Activated CD8-positive, alpha-beta T cell treated with anti-CD3 and anti-CD28 coated beads, Interleukin-2, amount 10 ng/mL, durations not matched to agents 7 days and 5 days (primary cell): ENCODE measurements at regions not wholly inside any gene's neighbourhood (a gene's known extent, or its start where the extent isn't known, plus 50 kb on each side); places are given as distances from the start of the nearest gene placed in this dataset.

Source experiments
- ATAC-seq: fragments of 150-1000 bp; cut with Tn5 transposase; one replicate; pipeline ENCODE4 v1.10.0; 2021; ENCODE audit warnings: moderate library complexity
- CTCF ChIA-PET: fragments of 350-600 bp; sonication (Branson Sonifier 250); formaldehyde crosslinking; loops from one replicate; lab custom pipeline; 2021; ENCODE audit warnings: antibody characterized with exemption; lab: Charles Lee
- POLR2A ChIA-PET: fragments of 350-600 bp; sonication (Branson Sonifier 250); formaldehyde crosslinking; loops from one replicate; lab custom pipeline; 2021; ENCODE audit warnings: antibody characterized with exemption; lab: Charles Lee
- DNase-seq: peaks from one replicate; pipeline ENCODE4 v3.0.0-alpha.2; 2020
- H3K27ac Mint-ChIP-seq: one replicate; pipeline ENCODE4 v1.8.0; 2021; ENCODE audit warnings: mild to moderate bottlenecking, mixed read lengths
- H3K27me3 Mint-ChIP-seq: one replicate; pipeline ENCODE4 v1.8.0; 2021; ENCODE audit warnings: low read depth, mixed read lengths
- H3K36me3 Mint-ChIP-seq: one replicate; pipeline ENCODE4 v1.8.0; 2021; ENCODE audit warnings: low read depth, mixed read lengths
- H3K4me1 Mint-ChIP-seq: one replicate; pipeline ENCODE4 v1.8.0; 2021; ENCODE audit warnings: low read depth, mixed read lengths
- H3K4me3 Mint-ChIP-seq: one replicate; pipeline ENCODE4 v1.8.0; 2021; ENCODE audit warnings: mild to moderate bottlenecking, mixed read lengths
- H3K9me3 Mint-ChIP-seq: one replicate; pipeline ENCODE4 v1.8.0; 2022; ENCODE audit warnings: mixed read lengths; ENCODE audit not compliant: insufficient read depth

DNA sequence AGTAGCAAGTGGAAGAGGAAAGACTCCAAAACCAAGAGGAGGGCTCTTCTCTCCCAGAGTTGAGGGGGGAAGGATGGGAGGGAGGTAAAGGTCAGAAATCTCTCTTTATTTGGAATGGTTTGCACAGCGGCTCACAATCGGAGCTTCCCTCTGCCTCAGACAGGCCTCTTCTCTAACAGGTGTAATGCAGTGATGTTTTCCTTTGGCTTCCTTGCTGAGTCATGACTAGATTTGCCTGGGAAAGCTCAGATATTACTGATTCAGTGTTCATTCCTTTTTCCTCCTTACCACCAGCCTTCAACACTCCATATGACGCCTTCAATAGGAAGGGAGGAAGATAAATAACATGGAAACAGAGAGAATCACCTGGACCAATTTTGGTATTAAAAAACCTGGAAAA, 136.6 kb downstream of the RNF152 start:
- ATAC-seq (no peak), DNase-seq (no peak)
- no peaks in the 10 kb centered on the region for H3K9me3 Mint-ChIP-seq
- ChIA-PET CTCF (no interaction called here), POLR2A (no interaction called here)
- no peaks in the 10 kb centered on the region for H3K27me3 Mint-ChIP-seq
- H3K27ac Mint-ChIP-seq = no peak overlapping the region
- no peaks in the 10 kb centered on the region for H3K36me3 Mint-ChIP-seq
- H3K4me3 Mint-ChIP-seq = no peak overlapping the region
- no peaks in the 10 kb centered on the region for H3K4me1 Mint-ChIP-seq

DNA sequence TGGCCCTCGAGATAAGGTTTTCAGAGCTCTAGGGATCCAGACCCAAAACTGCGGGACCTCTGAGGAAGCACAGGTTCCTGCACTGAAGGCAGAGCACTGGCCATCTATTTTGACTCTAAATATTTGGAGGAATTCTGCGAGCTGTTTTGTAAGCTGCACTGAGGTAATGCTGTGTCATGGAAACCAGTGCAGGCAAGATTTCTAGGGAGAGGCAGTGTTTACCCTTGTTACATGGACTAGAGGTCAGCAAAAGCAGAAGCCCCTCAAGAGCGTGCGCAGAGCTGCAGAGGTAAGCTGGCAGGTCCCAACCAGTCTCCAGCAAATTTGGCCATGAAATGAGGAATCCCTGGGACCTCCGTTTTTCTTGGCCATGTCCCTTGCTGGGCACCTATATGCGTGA, 137.3 kb downstream of the RNF152 start:
- Mint-ChIP-seq H3K27me3 (no peaks in the 10 kb centered on the region), H3K4me1 (no peaks in the 10 kb centered on the region), H3K36me3 (no peaks in the 10 kb centered on the region), H3K9me3 (no peaks in the 10 kb centered on the region), H3K27ac (no peak overlapping the region), H3K4me3 (no peak overlapping the region)
- ChIA-PET CTCF (no interaction called here), POLR2A (no interaction called here)
- no peak for DNase-seq
- ATAC-seq = no peak

DNA sequence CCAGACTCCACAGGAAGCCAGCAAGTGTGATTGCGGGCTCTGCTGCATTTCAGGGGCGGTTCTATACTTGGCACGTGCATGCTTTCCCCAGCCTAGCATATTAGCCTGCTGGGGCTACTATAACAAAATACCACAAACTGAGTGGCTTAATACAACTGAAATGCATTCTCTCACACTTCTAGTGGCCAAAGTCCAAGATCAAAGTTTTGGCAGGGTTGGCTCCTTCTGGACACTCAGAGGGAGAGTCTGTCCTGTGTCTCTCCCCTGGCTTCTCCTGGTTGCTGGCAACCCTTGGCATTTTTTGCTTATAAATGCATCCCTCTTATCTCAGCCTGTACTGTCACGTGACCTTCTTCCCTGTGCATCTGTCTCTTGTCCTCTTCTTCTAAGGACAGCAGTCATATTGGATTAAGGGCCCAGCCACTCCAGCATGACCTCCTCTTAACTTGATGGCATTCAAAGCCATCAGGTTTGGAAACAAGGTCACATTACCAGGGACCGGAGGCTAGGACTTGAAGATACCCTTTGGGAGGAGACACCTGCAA, 138.7 kb downstream of the RNF152 start:
- DNase-seq = no peak
- Mint-ChIP-seq H3K4me1 (no peaks in the 10 kb centered on the region), H3K27ac (no peak overlapping the region), H3K9me3 (no peaks in the 10 kb centered on the region), H3K4me3 (no peak overlapping the region), H3K27me3 (no peaks in the 10 kb centered on the region), H3K36me3 (no peaks in the 10 kb centered on the region)
- POLR2A ChIA-PET = no interaction called here
- CTCF ChIA-PET = no interaction called here
- ATAC-seq = no peak

DNA sequence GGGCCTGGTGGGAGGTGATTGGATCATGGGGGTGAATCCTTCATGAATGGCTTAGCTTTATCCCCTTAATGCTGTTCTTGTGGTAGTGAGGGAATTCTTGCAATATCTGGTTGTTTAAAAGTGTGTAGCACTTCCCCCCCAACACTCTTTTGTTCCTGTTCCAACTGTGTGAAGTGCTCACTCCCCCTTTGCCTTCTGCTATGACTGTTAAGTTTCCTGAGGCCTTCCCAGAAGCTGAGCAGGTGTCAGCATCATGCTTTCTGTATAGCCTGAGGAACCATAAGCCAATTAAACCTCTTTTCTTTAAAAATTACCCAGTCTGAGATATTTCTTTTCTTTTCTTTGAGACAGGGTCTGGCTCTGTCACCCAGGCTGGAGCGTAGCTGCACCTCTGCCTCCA, 139.4 kb downstream of the RNF152 start:
- H3K27me3 Mint-ChIP-seq = no peaks in the 10 kb centered on the region
- H3K4me3 Mint-ChIP-seq = no peak overlapping the region

DNA sequence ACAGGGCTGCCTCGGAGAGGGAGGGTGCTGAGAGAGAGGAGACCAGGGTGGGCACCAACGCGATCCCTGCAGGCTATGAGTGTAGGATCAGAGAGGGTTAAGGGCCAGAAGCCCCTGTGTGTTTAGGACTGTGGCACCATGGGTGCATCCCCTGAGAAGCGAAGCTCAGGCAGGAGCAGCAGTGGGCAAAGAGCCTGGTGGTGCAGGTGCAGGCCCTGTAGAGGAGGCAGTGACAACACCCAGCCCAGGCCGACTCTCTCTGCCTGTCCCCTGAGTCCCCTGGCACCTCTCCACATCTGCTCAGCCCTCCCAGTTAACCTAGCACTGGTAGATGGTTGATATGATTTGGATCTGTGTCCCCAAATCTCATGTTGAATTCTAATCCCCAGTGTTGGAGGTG, 139.8 kb downstream of the RNF152 start:
- ChIA-PET CTCF (no interaction called here), POLR2A (no interaction called here)
- H3K4me3 Mint-ChIP-seq = no peak overlapping the region
- DNase-seq (no peak), ATAC-seq (no peak)
- no peak overlapping the region for H3K27ac Mint-ChIP-seq
- H3K9me3 Mint-ChIP-seq = no peaks in the 10 kb centered on the region
- no peaks in the 10 kb centered on the region for H3K4me1 Mint-ChIP-seq
- H3K27me3 Mint-ChIP-seq = no peaks in the 10 kb centered on the region
- no peaks in the 10 kb centered on the region for H3K36me3 Mint-ChIP-seq

More for the DNA sequence above, 139.4 kb downstream of the RNF152 start:
- H3K27ac Mint-ChIP-seq = no peak overlapping the region
- ChIA-PET CTCF (no interaction called here), POLR2A (no interaction called here)
- no peak for ATAC-seq
- no peaks in the 10 kb centered on the region for H3K9me3 Mint-ChIP-seq
- H3K36me3 Mint-ChIP-seq = no peaks in the 10 kb centered on the region
- no peak for DNase-seq
- no peaks in the 10 kb centered on the region for H3K4me1 Mint-ChIP-seq

DNA sequence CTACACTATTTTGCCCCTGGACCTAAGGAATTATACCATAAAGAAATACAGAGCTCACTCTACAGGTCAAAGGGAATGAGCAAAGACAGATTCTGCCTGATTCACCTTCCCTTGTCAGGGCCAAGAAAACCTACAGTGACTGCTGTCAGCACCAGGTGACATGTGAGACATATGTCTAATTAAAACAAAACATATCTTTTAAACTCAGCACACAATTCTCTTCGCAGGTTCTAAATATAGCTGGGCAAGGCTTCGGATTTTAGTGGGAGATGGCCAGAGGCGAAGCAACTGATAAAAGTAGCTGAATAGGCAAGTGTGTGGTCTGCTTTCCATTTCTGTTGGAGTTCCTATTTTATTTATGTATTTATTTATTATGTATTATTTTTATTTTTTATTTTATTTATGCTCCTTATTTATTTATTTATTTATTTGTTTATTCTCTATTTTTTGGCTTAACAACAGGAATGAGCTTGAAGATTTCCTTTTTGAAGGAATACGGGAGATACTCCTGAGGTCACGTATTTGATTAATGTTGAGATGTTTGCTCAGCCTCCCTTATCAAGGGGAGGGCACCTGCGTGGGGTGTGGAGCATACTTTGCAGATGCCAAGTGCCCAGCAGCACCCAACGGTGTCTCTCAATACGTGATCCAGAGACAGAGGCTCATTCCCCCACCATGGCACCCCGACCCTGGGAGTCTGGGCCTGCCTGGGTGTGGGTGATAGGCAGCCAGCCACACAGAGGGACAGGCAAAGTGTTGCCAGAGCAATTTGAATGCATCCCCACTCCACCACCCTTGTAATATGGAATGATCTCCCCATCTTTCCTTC, 141.8 kb downstream of the RNF152 start:
- no peak overlapping the region for H3K4me3 Mint-ChIP-seq
- ATAC-seq (no peak), DNase-seq (no peak)
- H3K9me3 Mint-ChIP-seq = no peaks in the 10 kb centered on the region
- CTCF ChIA-PET = no interaction called here
- no peaks in the 10 kb centered on the region for H3K4me1 Mint-ChIP-seq
- POLR2A ChIA-PET = no interaction called here
- no peaks in the 10 kb centered on the region for H3K27me3 Mint-ChIP-seq
- no peaks in the 10 kb centered on the region for H3K36me3 Mint-ChIP-seq
- H3K27ac Mint-ChIP-seq = no peak overlapping the region

DNA sequence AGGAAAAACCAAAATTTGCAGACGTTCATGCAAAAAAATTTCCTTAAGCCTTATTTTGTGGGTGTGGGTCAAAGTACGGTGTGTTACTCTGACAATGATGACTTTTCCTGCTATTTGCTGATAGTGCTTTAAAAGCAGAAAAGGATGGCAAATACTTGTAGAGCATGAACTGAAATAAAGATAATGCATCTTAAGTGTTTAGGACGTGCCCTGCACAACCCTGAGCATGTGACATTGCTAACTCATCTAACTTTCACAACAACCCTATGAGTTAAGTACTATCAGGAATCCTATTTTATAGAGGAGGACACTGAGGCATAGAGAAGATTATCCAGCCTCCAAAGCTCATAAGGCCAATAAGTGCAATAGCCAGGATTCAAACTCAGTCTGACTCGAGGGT, 143.3 kb downstream of the RNF152 start:
- H3K9me3 Mint-ChIP-seq = no peaks in the 10 kb centered on the region
- H3K4me1 Mint-ChIP-seq = no peaks in the 10 kb centered on the region
- CTCF ChIA-PET = no interaction called here
- POLR2A ChIA-PET = no interaction called here
- no peak for DNase-seq
- no peak overlapping the region for H3K4me3 Mint-ChIP-seq
- no peaks in the 10 kb centered on the region for H3K27me3 Mint-ChIP-seq
- ATAC-seq = no peak
- H3K36me3 Mint-ChIP-seq = no peaks in the 10 kb centered on the region
- no peak overlapping the region for H3K27ac Mint-ChIP-seq

DNA sequence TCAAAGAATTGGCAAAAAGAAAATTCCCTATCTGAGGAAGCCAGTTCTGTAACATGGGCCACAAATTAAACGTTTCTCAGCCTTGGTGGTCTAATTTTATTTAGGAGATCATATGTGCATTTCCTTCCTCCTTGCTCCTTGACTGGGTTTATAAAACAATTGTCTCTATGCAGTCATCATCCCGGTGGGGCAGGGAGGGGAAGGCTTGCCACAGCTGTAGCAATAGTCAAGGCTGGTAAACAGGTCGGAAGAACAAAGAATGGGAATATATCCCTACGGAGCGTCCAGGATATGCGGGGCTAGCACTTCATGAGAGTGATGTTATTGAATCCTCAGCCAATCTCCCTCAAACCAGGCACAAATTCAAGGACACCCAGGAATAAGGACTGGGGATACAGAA, 143.8 kb downstream of the RNF152 start:
- no peak for DNase-seq
- POLR2A ChIA-PET = no interaction called here
- H3K9me3 Mint-ChIP-seq = no peaks in the 10 kb centered on the region
- H3K4me1 Mint-ChIP-seq = no peaks in the 10 kb centered on the region
- ATAC-seq = no peak
- H3K27me3 Mint-ChIP-seq = no peaks in the 10 kb centered on the region
- CTCF ChIA-PET = no interaction called here
- no peak overlapping the region for H3K4me3 Mint-ChIP-seq
- no peak overlapping the region for H3K27ac Mint-ChIP-seq
- H3K36me3 Mint-ChIP-seq = no peaks in the 10 kb centered on the region

DNA sequence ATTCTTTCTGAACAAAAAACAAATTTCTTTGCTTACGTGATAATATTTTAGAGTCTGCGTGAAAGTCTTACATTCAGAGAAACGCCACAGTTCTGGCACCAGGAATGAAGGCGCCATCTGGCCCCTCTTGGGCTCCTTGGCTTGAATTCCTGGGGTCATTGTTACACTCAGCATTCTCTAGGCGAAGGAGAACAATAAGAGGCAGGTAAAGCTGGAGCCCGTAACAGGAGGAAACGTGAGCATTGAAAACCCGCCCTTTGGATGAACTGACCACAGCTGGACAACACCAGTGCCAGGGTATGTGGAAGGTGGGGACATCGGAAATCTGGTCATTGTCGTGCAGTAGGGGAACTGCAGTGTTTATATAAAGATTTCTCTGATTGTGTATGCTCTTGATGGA, 144.8 kb downstream of the RNF152 start:
- POLR2A ChIA-PET = no interaction called here
- no peak for DNase-seq
- no peaks in the 10 kb centered on the region for H3K9me3 Mint-ChIP-seq

DNA sequence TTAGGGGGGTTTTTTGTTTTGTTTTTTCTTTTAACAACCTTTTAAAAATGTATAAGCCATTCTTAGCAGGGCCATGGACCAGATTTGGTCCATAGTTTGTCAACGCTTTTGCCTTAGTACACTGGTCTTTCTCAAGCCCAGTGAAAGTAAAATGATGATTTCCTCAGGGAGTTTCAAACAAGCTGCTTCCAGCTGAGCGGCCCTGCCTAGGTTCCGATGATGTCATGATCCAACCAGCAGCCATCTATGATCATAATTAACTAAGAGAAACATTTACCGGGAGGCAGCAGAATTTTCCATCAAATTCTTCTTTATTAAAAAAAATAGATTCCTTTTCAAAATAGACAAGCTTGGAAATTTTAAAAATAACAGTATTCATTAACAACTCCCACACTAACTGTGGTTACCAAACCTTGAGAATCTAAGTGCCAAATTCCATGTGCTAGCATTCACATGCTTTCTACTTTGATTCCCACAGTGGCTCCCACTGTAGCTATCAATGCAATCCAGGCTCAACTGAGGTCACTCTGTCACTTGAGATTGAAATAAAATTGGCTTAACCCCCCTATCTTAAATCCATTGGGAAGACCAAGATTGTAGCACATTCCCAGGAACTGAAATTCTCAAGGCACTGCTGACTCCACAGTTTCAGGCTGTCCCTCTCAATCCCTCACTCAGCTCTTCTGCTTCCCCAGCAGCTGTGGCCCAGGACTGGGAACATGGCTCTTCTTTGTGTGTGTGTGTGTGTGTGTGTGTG, 148.9 kb downstream of the RNF152 start:
- no peak for DNase-seq
- H3K9me3 Mint-ChIP-seq = no peaks in the 10 kb centered on the region
- no peak for ATAC-seq
- no peaks in the 10 kb centered on the region for H3K36me3 Mint-ChIP-seq
- no peak overlapping the region for H3K27ac Mint-ChIP-seq
- H3K4me3 Mint-ChIP-seq = no peak overlapping the region
- ChIA-PET CTCF (no interaction called here), POLR2A (no interaction called here)
- H3K27me3 Mint-ChIP-seq = peaks cover 2% of the 10 kb centered on the region
- H3K4me1 Mint-ChIP-seq = no peaks in the 10 kb centered on the region

More for the DNA sequence above, 144.8 kb downstream of the RNF152 start:
- Mint-ChIP-seq H3K27me3 (no peaks in the 10 kb centered on the region), H3K36me3 (no peaks in the 10 kb centered on the region), H3K4me3 (no peak overlapping the region), H3K4me1 (no peaks in the 10 kb centered on the region), H3K27ac (no peak overlapping the region)
- CTCF ChIA-PET = no interaction called here
- no peak for ATAC-seq

DNA sequence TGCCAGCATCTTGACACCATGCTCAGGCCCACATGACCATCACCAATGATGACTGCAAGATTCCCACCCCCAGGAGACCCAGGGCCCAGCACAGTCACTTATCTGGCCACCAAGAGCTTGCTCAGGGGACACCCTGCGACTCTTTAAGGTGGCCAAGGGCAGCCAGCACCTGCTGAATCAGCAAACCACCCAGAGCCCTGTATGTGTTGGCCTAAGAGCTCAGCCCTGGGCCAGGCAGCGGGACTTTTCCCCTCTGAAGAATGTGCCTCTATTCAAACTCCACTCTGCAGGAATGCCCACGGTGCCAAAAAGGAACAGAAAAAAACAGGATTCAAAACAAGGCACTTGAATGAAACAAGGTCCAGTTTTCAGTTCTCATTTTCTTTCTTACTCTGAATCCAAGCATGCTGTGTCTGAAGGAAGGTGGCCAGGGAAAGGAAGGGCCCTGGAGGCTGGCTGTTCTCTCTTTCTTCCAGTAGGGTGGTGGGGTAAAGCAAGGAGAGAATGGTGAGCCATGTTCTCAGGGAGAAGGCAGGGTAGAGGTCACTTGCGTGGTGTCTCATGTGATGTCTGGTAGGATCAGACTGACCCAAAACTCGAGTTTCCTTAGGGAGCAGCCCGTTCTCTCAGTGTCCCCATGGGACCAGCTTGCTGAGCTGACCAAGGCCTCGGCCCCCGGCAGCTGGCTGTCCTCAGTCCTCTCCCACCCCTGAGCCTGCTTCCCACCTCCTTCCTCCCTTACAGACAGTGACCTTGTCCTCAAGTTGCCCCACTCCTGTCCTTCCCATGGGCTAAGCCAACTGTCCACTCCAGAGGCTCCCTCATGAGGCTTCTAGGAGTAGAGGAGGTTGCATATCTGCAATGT, 150.0 kb downstream of the RNF152 start:
- no peaks in the 10 kb centered on the region for H3K4me1 Mint-ChIP-seq
- peaks cover 2% of the 10 kb centered on the region for H3K27me3 Mint-ChIP-seq
- H3K9me3 Mint-ChIP-seq = no peaks in the 10 kb centered on the region
- ChIA-PET POLR2A (no interaction called here), CTCF (no interaction called here)
- no peak overlapping the region for H3K27ac Mint-ChIP-seq
- ATAC-seq = no peak
- H3K36me3 Mint-ChIP-seq = no peaks in the 10 kb centered on the region
- no peak for DNase-seq
- H3K4me3 Mint-ChIP-seq = no peak overlapping the region
